GM12878 (cell line): ENCODE measurements at regions not wholly inside any gene's neighbourhood (a gene's known extent, or its start where the extent isn't known, plus 50 kb on each side); places are given as distances from the start of the nearest gene placed in this dataset.

ENCODE experiments used
- ATAC-seq: fragments of 200-7000 bp; cut with Tn5 transposase; 3 replicates; pipeline ENCODE4 v1.9.1; 2020; ENCODE audit warnings: mild to moderate bottlenecking, moderate library complexity
- BruUV-seq: library from RNA; stranded (reverse); fragments of 400-500 nt; replicated peaks from 2 replicates; lab custom pipeline; 2021; lab: Mats Ljungman, UMichigan
- CTCF ChIA-PET: fragments of 300-600 bp; sonication (Branson Sonifier 250); formaldehyde crosslinking; extraction: SDS; loops from one replicate; lab custom pipeline; 2021; ENCODE audit warnings: inconsistent platforms; lab: Yijun Ruan, JAX
- POLR2A ChIA-PET: fragments of 350-600 bp; formaldehyde crosslinking; extraction: SDS; loops from one replicate; lab custom pipeline; 2021; ENCODE audit warnings: inconsistent platforms; lab: Charles Lee
- RAD21 ChIA-PET: fragments of 300-600 bp; sonication (Branson Sonifier 250); formaldehyde crosslinking; loops from one replicate; lab custom pipeline; 2023; ENCODE audit warnings: antibody characterized with exemption; ENCODE audit not compliant: unreplicated experiment; lab: Charles Lee
- SMC1A ChIA-PET: fragments of 300-600 bp; sonication (Branson Sonifier 250); formaldehyde crosslinking; loops from one replicate; lab custom pipeline; 2023; ENCODE audit not compliant: unreplicated experiment, uncharacterized antibody; lab: Charles Lee
- DNase-seq: peaks from one replicate; pipeline ENCODE4 v3.0.0-alpha.2; 2011; ENCODE audit warnings: low read depth, low spot score
- FAIRE-seq: peaks from 3 replicates; lab custom pipeline; 2011; peaks lifted over from hg19 to GRCh38; lab: Jason Lieb, UNC
- H2AFZ ChIP-seq: 2 replicates; pipeline ENCODE4 v1.6.0; 2011; ENCODE audit warnings: low read depth, low read length, control low read depth; ENCODE audit not compliant: control insufficient read depth
- H3K27ac ChIP-seq: 2 replicates; pipeline ENCODE4 v1.5.1; 2011; ENCODE audit warnings: control low read depth; ENCODE audit not compliant: control insufficient read depth, insufficient read depth
- H3K27me3 ChIP-seq, 2 experiments: replicated peaks in 1 of 2; 2 replicates each; pipeline versions ENCODE4 v1.6.0 to v1.6.1; 2011; ENCODE audit warnings: low read length in 1 of 2; ENCODE audit not compliant: control insufficient read depth in 2 of 2, insufficient read depth in 2 of 2
- H3K36me3 ChIP-seq, 2 experiments: 2 replicates each; pipeline ENCODE4 v1.5.1; 2011; ENCODE audit warnings: low read length in 1 of 2; ENCODE audit not compliant: control insufficient read depth in 2 of 2, insufficient read depth in 2 of 2
- H3K4me1 ChIP-seq: 2 replicates; pipeline ENCODE4 v1.6.1; 2011; ENCODE audit warnings: mild to moderate bottlenecking, low read length, moderate library complexity, mixed read lengths; ENCODE audit not compliant: control insufficient read depth, insufficient read depth
- H3K4me2 ChIP-seq: 2 replicates; pipeline ENCODE4 v1.6.0; 2011; ENCODE audit warnings: control low read depth; ENCODE audit not compliant: control insufficient read depth, insufficient read depth
- H3K4me3 ChIP-seq: fragments of 200-600 bp; sonication (generic); 2 replicates; pipeline ENCODE4 v1.5.1; 2016
- H3K79me2 ChIP-seq: 2 replicates; pipeline ENCODE4 v1.6.0; 2011; ENCODE audit warnings: low read length; ENCODE audit not compliant: control insufficient read depth, insufficient read depth
- H3K9ac ChIP-seq: 2 replicates; pipeline ENCODE4 v1.8.0; 2011; ENCODE audit warnings: low read length, control low read depth, mixed read lengths; ENCODE audit not compliant: control insufficient read depth, insufficient read depth
- H3K9me3 ChIP-seq: replicated peaks from 3 replicates; pipeline ENCODE4 v1.5.1; 2011; ENCODE audit warnings: mild to moderate bottlenecking, low read length; ENCODE audit not compliant: control insufficient read depth, insufficient read depth
- H4K20me1 ChIP-seq: 2 replicates; pipeline ENCODE4 v1.6.0; 2011; ENCODE audit not compliant: control insufficient read depth, insufficient read depth
- ATF7 ChIP-seq: fragments of 450-650 bp; IDR thresholded peaks from 2 replicates; pipeline ENCODE4 v1.6.1; 2016; ENCODE audit warnings: low read depth, mild to moderate bottlenecking
- CBX5 ChIP-seq: sonication (generic); IDR thresholded peaks from 2 replicates; pipeline ENCODE4 v1.6.1; 2016; ENCODE audit warnings: low read depth, moderate library complexity, mild to moderate bottlenecking, inconsistent platforms
- CHD2 ChIP-seq: IDR thresholded peaks from 2 replicates; pipeline ENCODE4 v1.6.1; 2011; ENCODE audit warnings: low read depth, low read length, improper control_type of control experiment, borderline replicate concordance
- DPF2 ChIP-seq: fragments of 450-650 bp; IDR thresholded peaks from 2 replicates; pipeline ENCODE4 v1.6.1; 2017; ENCODE audit warnings: mild to moderate bottlenecking
- MLLT1 ChIP-seq: fragments of 450-650 bp; IDR thresholded peaks from 2 replicates; pipeline ENCODE4 v1.6.1; 2016; ENCODE audit warnings: mild to moderate bottlenecking
- NR2C2 ChIP-seq: IDR thresholded peaks from 2 replicates; pipeline ENCODE4 v1.6.1; 2011; ENCODE audit warnings: borderline replicate concordance, low read depth; ENCODE audit not compliant: control insufficient read depth, insufficient read length
- RAD21 ChIP-seq: IDR thresholded peaks from 2 replicates; pipeline ENCODE4 v1.6.1; 2011; ENCODE audit warnings: mild to moderate bottlenecking, low read depth, low read length, moderate library complexity; ENCODE audit not compliant: insufficient read depth
- REST ChIP-seq: IDR thresholded peaks from 2 replicates; pipeline ENCODE4 v1.6.1; 2012; ENCODE audit warnings: mild to moderate bottlenecking, low read depth, low read length
- SIX5 ChIP-seq: IDR thresholded peaks from 2 replicates; pipeline ENCODE4 v1.6.1; 2011; ENCODE audit warnings: mild to moderate bottlenecking, low read depth, low read length, moderate library complexity; ENCODE audit not compliant: severe bottlenecking
- SUPT20H ChIP-seq: IDR thresholded peaks from 2 replicates; pipeline ENCODE4 v1.6.1; 2011; ENCODE audit warnings: low read depth, mild to moderate bottlenecking, low read length, moderate library complexity, borderline replicate concordance; ENCODE audit not compliant: control insufficient read depth
- ZNF384 ChIP-seq: IDR thresholded peaks from 2 replicates; pipeline ENCODE4 v1.6.1; 2012; ENCODE audit warnings: low read depth, mild to moderate bottlenecking, low read length, improper control_type of control experiment, borderline replicate concordance
- ZZZ3 ChIP-seq: IDR thresholded peaks from 2 replicates; pipeline ENCODE4 v1.6.1; 2011; ENCODE audit warnings: low read depth; ENCODE audit not compliant: control insufficient read depth, insufficient read length
- WGBS: methylation state at CpG from one replicate; pipeline ENCODE4 v1.1.6; 2016; ENCODE audit warnings: low lambda C conversion rate; ENCODE audit not compliant: insufficient replicate concordance, insufficient coverage; ENCODE audit errors: missing lambda C conversion rate; 5-methylcytosine and 5-hydroxymethylcytosine counted together
- in situ Hi-C: fragments of 300-500 bp; cut with MboI; formaldehyde crosslinking; loops from 9 replicates; pipeline ENCODE4 v1.14.3; 2018; ENCODE audit warnings: mixed read lengths
- intact Hi-C: fragments of 100-400 bp; cut with micrococcal nuclease; formaldehyde crosslinking; loops from one replicate; pipeline ENCODE4 v1.14.2; 2022; ENCODE audit not compliant: unreplicated experiment

GRCh38 chr2:140061240-140061639 lies 1281.0 kb upstream of the NXPH2 start:
- RAD21 ChIA-PET = no interaction called here
- Histone ChIP-seq H4K20me1 (no peaks in the 10 kb centered on the region), H3K36me3 (no peaks in the 10 kb centered on the region), H3K9me3 (no peaks in the 10 kb centered on the region), H3K27ac (no peak overlapping the region), H3K4me2 (no peak overlapping the region), H2AFZ (no peak overlapping the region), H3K4me3 (no peak overlapping the region), H3K4me1 (no peaks in the 10 kb centered on the region), H3K79me2 (no peaks in the 10 kb centered on the region), H3K9ac (no peak overlapping the region), H3K27me3 (no peaks in the 10 kb centered on the region)
- FAIRE-seq (no peak), ATAC-seq (no peak), DNase-seq (no peak)
- POLR2A ChIA-PET = no interaction called here
- no TSS peak for BruUV-seq
- in situ Hi-C loops (no loop called here), intact Hi-C loops (no loop called here)
- 0% methylated on average over 1 of the region's 1 CpG for WGBS
- CTCF ChIA-PET = no interaction called here
- SMC1A ChIA-PET = no interaction called here
- no peak for TF ChIP-seq REST
- no peak for TF ChIP-seq CBX5

- in situ Hi-C loops = no loop called here
- FAIRE-seq = no peak
- intact Hi-C loops = no loop called here
- no peak for TF ChIP-seq SUPT20H
- no peak for TF ChIP-seq DPF2
- TF ChIP-seq CHD2 = no peak
- TF ChIP-seq MLLT1 = no peak
- no peak for TF ChIP-seq ZNF384
- no peak for TF ChIP-seq SIX5
- TF ChIP-seq ATF7 = no peak
- no peak for TF ChIP-seq ZZZ3
- TF ChIP-seq RAD21 = no peak
- TF ChIP-seq NR2C2 = no peak
Observed at GRCh38 chr2:140057928-140058327, 1277.7 kb upstream of the NXPH2 start.

More at GRCh38 chr2:140057928-140058327, 1277.7 kb upstream of the NXPH2 start:
- H3K36me3 ChIP-seq = no peaks in the 10 kb centered on the region
- 0% methylated on average over 1 of the region's 1 CpG for whole genome bisulfite sequencing
- H3K4me2 ChIP-seq = no peak overlapping the region
- DNase-seq (no peak), ATAC-seq (no peak)
- H3K79me2 ChIP-seq = no peaks in the 10 kb centered on the region
- no peak overlapping the region for H2AFZ ChIP-seq
- H4K20me1 ChIP-seq = no peaks in the 10 kb centered on the region
- no peaks in the 10 kb centered on the region for H3K4me1 ChIP-seq
- no peaks in the 10 kb centered on the region for H3K9me3 ChIP-seq
- H3K9ac ChIP-seq = no peak overlapping the region
- SMC1A ChIA-PET = no interaction called here
- no TSS peak for BruUV-seq
- POLR2A ChIA-PET = no interaction called here
- no peaks in the 10 kb centered on the region for H3K27me3 ChIP-seq
- H3K27ac ChIP-seq = no peak overlapping the region
- CTCF ChIA-PET = no interaction called here
- H3K4me3 ChIP-seq = no peak overlapping the region
- RAD21 ChIA-PET = no interaction called here
